PC-9 (cell line): ENCODE measurements at regions not wholly inside any gene's neighbourhood (a gene's known extent, or its start where the extent isn't known, plus 50 kb on each side); places are given as distances from the start of the nearest gene placed in this dataset.

Source experiments
- BruUV-seq: library from RNA; stranded (reverse); fragments of 400-500 nt; replicated peaks from 2 replicates; lab custom pipeline; 2021; lab: Mats Ljungman, UMichigan
- CTCF ChIA-PET: fragments of 300-600 bp; sonication (Branson Sonifier 250); formaldehyde crosslinking; loops from one replicate; lab custom pipeline; 2022; ENCODE audit warnings: antibody characterized with exemption; lab: Charles Lee
- POLR2A ChIA-PET: fragments of 300-600 bp; sonication (Branson Sonifier 250); formaldehyde crosslinking; loops from one replicate; lab custom pipeline; 2022; ENCODE audit warnings: antibody characterized with exemption; ENCODE audit not compliant: unreplicated experiment; lab: Charles Lee
- DNase-seq, 2 experiments: peaks; one replicate each; pipeline versions ENCODE4 v3.0.0 to v3.0.0-alpha.2; 2015 to 2022; ENCODE audit warnings: mixed read lengths in 1 of 2
- H2AFZ ChIP-seq: fragments of 200-600 bp; sonication (generic); 2 replicates; pipeline ENCODE4 v1.8.1; 2017; ENCODE audit warnings: antibody characterized with exemption
- H3F3A ChIP-seq: fragments of 200-600 bp; sonication (generic); 2 replicates; pipeline ENCODE4 v1.8.1; 2017; ENCODE audit warnings: antibody characterized with exemption, mild to moderate bottlenecking, low read depth; ENCODE audit not compliant: insufficient read depth
- H3K27ac ChIP-seq: fragments of 200-600 bp; sonication (generic); 2 replicates; pipeline ENCODE4 v1.6.1; 2016; ENCODE audit warnings: mixed run types
- H3K27me3 ChIP-seq: fragments of 200-600 bp; sonication (generic); 2 replicates; pipeline ENCODE4 v1.6.1; 2016; ENCODE audit warnings: low read depth, mixed run types; ENCODE audit not compliant: insufficient read depth
- H3K36me3 ChIP-seq: fragments of 200-600 bp; sonication (generic); 2 replicates; pipeline ENCODE4 v1.6.1; 2016; ENCODE audit warnings: low read depth, mixed run types
- H3K4me1 ChIP-seq: fragments of 200-600 bp; sonication (generic); replicated peaks from 2 replicates; pipeline ENCODE4 v1.6.1; 2016; ENCODE audit warnings: mixed run types; ENCODE audit not compliant: insufficient read depth
- H3K4me2 ChIP-seq: fragments of 200-600 bp; sonication (generic); 2 replicates; pipeline ENCODE4 v1.6.1; 2017; ENCODE audit warnings: mixed run types
- H3K4me3 ChIP-seq: fragments of 200-600 bp; sonication (generic); 2 replicates; pipeline ENCODE4 v1.6.1; 2016; ENCODE audit warnings: mixed run types
- H3K79me2 ChIP-seq: fragments of 200-600 bp; sonication (generic); 2 replicates; pipeline ENCODE4 v1.6.1; 2017; ENCODE audit warnings: low read depth, mixed run types
- H3K9me2 ChIP-seq: fragments of 200-600 bp; sonication (generic); 2 replicates; pipeline ENCODE4 v1.8.1; 2017; ENCODE audit warnings: mild to moderate bottlenecking; ENCODE audit not compliant: insufficient read depth
- H3K9me3 ChIP-seq: fragments of 200-600 bp; sonication (generic); 2 replicates; pipeline ENCODE4 v1.8.1; 2016; ENCODE audit warnings: low read depth; ENCODE audit not compliant: insufficient read depth
- H4K20me1 ChIP-seq: fragments of 200-600 bp; sonication (generic); 2 replicates; pipeline ENCODE4 v1.8.1; 2017; ENCODE audit not compliant: insufficient read depth
- CTCF ChIP-seq: fragments of 200-600 bp; sonication (generic); conservative IDR thresholded peaks from 2 replicates; pipeline ENCODE4 v1.6.1; 2017; ENCODE audit warnings: mixed run types, antibody characterized with exemption, mild to moderate bottlenecking, moderate library complexity
- EZH2 ChIP-seq: fragments of 200-600 bp; sonication (generic); IDR thresholded peaks from 2 replicates; pipeline ENCODE4 v1.8.0; 2017; ENCODE audit warnings: antibody characterized with exemption, low read depth
- intact Hi-C: fragments of 100-400 bp; cut with micrococcal nuclease; formaldehyde crosslinking; loops from one replicate; pipeline ENCODE4 v1.10.0; 2022; ENCODE audit not compliant: unreplicated experiment

- TF ChIP-seq EZH2 (no peak), CTCF (no peak)
- no TSS peak for BruUV-seq
Measured at GRCh38 chr11:81578571-81578970, 1155.1 kb downstream of the FAM181B start.

DNA sequence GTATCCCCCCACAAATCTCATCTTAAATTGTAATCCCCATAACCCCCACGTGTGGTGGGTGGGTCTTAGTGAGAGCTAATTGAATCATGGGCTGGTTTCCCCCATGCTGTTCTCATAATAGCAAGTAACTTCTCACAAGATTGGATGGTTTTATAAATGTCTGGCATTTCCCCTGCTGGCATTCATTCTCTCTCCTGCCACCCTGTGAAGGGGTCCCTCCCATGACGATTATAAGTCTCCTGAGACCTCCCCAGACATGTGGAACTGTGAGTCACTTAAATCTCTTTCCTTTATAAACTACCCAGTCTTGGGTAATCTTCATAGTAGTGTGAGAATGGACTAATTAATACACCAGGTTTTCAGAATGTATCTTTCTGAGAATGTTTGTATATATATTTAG lies 1159.4 kb downstream of the FAM181B start:
- TF ChIP-seq EZH2, result no peak
- TF ChIP-seq CTCF, result no peak
- no peak overlapping the region for H3K4me3 ChIP-seq
- CTCF ChIA-PET, result no interaction called here
- no peaks in the 10 kb centered on the region for H3F3A ChIP-seq
- H3K9me2 ChIP-seq, result no peaks in the 10 kb centered on the region
- DNase-seq, result no peak
- POLR2A ChIA-PET, result no interaction called here
- H4K20me1 ChIP-seq, result no peaks in the 10 kb centered on the region
- BruUV-seq, result no TSS peak
- no peaks in the 10 kb centered on the region for H3K36me3 ChIP-seq
- no peak overlapping the region for H2AFZ ChIP-seq
- H3K79me2 ChIP-seq, result no peaks in the 10 kb centered on the region
- H3K4me1 ChIP-seq, result no peaks in the 10 kb centered on the region
- no peak overlapping the region for H3K27ac ChIP-seq
- intact Hi-C loops, result no loop called here
- H3K4me2 ChIP-seq, result no peak overlapping the region
- H3K9me3 ChIP-seq, result no peaks in the 10 kb centered on the region
- H3K27me3 ChIP-seq, result no peaks in the 10 kb centered on the region

More at GRCh38 chr11:81578571-81578970, 1155.1 kb downstream of the FAM181B start:
- Histone ChIP-seq H3K27me3 (no peaks in the 10 kb centered on the region), H2AFZ (no peak overlapping the region), H3K4me1 (no peaks in the 10 kb centered on the region), H3K79me2 (no peaks in the 10 kb centered on the region), H3F3A (no peaks in the 10 kb centered on the region), H3K9me2 (no peaks in the 10 kb centered on the region), H3K36me3 (no peaks in the 10 kb centered on the region), H3K4me2 (no peak overlapping the region), H3K27ac (no peak overlapping the region), H4K20me1 (no peaks in the 10 kb centered on the region), H3K9me3 (no peaks in the 10 kb centered on the region), H3K4me3 (no peak overlapping the region)
- intact Hi-C loops, result no loop called here
- POLR2A ChIA-PET, result no interaction called here
- CTCF ChIA-PET, result no interaction called here
- DNase-seq, result no peak

DNA sequence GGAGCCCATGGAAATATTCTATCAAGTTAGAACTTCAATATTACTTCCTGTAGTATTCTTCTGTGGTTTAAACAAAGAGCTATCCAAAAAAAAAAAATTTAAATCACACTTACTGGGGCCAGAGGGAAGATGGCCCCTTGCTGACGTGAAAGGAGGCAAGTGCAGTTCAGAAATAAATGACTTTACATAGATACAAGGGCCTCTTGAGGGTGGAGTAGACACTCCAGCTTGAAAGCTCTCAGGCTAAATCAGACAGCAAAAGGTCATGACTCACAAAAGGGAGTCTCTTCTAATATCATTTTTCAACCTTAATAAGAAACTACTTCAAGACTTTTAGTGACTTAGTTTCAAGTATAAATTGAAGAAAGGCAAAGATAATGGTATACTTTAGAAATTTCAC lies 1160.3 kb downstream of the FAM181B start:
- no peaks in the 10 kb centered on the region for H3K27me3 ChIP-seq
- H3K79me2 ChIP-seq, result no peaks in the 10 kb centered on the region
- no peaks in the 10 kb centered on the region for H3K36me3 ChIP-seq
- POLR2A ChIA-PET, result no interaction called here
- CTCF ChIA-PET, result no interaction called here
- H3F3A ChIP-seq, result no peaks in the 10 kb centered on the region
- no peak overlapping the region for H3K4me3 ChIP-seq
- H4K20me1 ChIP-seq, result no peaks in the 10 kb centered on the region
- no peaks in the 10 kb centered on the region for H3K9me3 ChIP-seq
- no peaks in the 10 kb centered on the region for H3K4me1 ChIP-seq
- no peak overlapping the region for H2AFZ ChIP-seq
- DNase-seq, result no peak
- intact Hi-C loops, result no loop called here
- H3K27ac ChIP-seq, result no peak overlapping the region
- no TSS peak for BruUV-seq
- H3K4me2 ChIP-seq, result no peak overlapping the region
- TF ChIP-seq CTCF (no peak), EZH2 (no peak)
- H3K9me2 ChIP-seq, result no peaks in the 10 kb centered on the region
